ENCODE measurements at regions not wholly inside any gene's neighbourhood (a gene's known extent, or its start where the extent isn't known, plus 50 kb on each side); places are given as distances from the start of the nearest gene placed in this dataset.
"Not testable (repeated sequence)": the region's sequence is repeated elsewhere in the genome, so short reads cannot be mapped to it uniquely, and the experiment has no call there.

DNA sequence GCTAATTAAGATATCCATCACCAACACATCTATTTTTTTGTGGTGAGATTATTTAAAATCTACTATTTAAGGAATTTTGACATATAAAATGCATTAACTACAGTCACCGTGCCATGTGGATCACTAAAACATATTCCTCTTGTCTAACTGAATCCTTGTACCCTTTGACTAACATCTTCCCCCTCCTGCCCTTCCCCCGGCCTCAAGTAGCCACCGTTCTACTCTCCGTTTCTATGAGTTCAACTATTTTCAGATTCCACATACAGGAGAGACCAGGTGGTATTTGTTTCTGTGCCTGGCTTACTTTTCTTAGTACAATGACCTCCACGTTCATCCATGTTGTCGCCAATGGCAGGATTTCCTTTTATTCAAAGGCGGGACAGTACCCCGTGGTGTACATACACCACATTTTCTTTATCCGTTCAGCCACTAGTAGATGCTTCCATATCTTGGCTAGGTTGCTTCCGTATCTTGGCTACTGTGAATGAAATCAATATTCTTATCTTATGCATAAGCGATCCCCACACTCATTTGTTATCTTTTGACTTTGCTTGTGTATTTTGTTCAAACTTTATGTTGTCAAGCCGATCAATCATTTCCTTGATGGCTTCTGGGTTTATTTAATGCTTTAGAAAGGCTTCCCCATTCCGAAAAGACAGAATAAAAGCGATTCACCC lies 134.7 kb downstream of the KCNJ12 start:
- DNase-seq (ENCODE audit: low read depth, low spot score): peak; percentile 10
- in situ Hi-C loops (cut with HindIII; ENCODE audit: low sequenced_read_pairs): no loop called here
- TF ChIP-seq, protein P1, sequence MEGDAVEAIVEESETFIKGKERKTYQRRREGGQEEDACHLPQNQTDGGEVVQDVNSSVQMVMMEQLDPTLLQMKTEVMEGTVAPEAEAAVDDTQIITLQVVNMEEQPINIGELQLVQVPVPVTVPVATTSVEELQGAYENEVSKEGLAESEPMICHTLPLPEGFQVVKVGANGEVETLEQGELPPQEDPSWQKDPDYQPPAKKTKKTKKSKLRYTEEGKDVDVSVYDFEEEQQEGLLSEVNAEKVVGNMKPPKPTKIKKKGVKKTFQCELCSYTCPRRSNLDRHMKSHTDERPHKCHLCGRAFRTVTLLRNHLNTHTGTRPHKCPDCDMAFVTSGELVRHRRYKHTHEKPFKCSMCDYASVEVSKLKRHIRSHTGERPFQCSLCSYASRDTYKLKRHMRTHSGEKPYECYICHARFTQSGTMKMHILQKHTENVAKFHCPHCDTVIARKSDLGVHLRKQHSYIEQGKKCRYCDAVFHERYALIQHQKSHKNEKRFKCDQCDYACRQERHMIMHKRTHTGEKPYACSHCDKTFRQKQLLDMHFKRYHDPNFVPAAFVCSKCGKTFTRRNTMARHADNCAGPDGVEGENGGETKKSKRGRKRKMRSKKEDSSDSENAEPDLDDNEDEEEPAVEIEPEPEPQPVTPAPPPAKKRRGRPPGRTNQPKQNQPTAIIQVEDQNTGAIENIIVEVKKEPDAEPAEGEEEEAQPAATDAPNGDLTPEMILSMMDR (IDR thresholded peaks at IDR 0.05; ENCODE audit: low read depth, low read length): no peak
- H3K4me3 ChIP-seq (ENCODE audit: low read depth, low read length): peak overlapping the region; percentile 48

DNA sequence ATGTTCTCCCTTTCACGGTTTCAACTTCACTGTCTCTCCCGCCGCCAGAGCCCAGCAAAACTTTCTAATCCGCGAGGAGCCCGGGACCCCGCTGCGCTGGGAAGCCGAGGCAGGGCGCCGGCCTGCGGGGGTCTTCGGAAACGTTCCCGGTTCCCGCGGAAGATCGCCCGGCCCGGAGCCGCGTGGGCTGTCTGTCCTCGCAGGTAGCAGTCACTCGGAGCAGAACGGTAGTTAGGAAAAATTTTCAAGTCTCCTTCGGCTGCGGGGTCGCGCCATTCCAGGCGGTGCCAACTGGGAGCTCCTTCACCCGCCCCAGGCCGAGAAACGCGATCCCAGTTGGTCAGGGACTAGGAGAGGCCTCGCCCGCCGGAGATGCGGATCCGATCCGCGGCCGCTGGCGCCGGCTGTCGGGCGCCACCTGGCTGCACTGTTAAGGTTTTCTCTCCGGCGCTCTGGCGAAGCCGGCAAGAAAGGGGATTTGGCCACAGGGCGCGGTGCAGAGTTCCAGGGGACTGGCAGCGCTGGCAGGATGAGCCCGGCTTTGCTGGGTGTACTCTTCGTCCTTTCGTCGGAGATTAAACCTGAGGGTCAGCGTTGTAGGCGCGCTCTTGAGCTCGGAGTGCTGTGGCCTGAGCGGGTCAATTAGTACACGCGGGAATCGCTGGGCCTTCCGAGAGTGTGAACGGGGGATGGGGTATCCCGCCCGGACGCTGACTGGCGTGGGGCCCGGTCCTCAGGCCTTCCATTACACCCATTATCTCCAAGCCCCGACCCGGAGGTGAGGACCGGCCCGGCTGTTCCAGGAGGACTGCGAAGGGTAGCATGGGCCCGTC lies 135.4 kb downstream of the KCNJ12 start:
- TF ChIP-seq, protein P1 (IDR thresholded peaks at IDR 0.05; ENCODE audit: low read depth, low read length): peak; percentile 82
- in situ Hi-C loops (cut with HindIII; ENCODE audit: low sequenced_read_pairs): no loop called here
- peak; percentile 84 for DNase-seq (ENCODE audit: low read depth, low spot score)
- H3K4me3 ChIP-seq (ENCODE audit: low read depth, low read length): peak overlapping the region; percentile 48

DNA sequence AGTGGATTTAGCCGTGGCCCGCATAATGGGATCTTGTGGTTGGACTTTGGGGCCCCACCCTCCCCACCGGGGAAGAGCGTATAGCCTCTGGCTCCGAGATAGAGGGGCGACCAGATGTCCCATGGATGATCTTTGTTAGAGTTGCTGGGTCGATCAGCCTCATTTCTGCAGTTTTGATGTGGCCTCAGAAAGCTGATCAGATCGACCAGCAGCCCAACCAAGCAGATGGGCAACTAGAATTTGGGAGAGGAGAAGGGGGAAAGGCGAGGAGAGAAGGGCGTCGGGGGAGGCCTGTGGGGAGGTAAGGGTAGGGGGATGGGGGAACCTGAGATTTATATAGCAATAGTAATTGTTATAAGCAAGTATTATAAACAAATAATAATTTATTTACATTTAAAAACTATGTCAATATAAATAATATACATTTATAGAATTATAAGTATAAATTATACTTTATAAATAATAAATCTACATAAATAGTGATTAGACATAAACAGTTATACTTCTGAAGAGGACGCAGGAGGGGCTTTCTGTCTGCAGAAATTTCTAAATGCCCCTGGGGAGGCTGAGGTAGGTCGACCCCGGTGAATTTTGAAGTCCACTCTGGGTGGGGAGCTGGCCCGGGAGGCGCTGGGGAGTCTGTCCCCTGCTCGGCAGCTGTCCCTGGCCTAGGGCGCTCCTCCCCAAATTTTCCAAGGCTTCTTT lies 136.3 kb downstream of the KCNJ12 start:
- in situ Hi-C loops (cut with HindIII; ENCODE audit: low sequenced_read_pairs): no loop called here
- H3K4me3 ChIP-seq (ENCODE audit: low read depth, low read length): no peak overlapping the region
- DNase-seq (ENCODE audit: low read depth, low spot score): no peak
- TF ChIP-seq, protein P1 (IDR thresholded peaks at IDR 0.05; ENCODE audit: low read depth, low read length): no peak

DNA sequence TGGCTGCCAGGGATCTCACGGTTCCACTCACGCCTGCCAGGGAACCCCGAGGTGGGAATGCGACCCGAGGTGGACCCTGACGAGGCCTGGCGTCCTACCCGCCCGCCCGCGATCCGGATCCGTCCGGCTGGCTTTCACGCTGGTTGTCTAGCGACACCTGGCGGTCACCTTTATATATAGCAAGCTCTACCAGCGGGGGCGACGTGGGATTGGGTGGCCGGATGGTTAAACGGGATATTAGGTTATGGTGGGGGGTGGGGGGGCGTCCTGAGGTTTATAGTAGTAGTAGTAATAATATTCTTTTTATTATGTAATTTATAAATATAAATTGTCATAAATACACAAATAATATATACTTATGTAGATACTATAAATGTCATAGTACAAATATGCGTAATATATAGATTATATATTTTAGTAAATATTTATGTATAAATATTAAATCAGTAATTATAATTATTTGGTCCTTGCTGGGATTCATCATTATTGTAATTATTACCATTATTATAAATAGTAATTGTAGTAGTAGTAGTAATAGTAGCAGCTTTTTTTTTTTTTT lies 136.9 kb downstream of the KCNJ12 start:
- H3K4me3 ChIP-seq (ENCODE audit: low read depth, low read length): no peak overlapping the region
- DNase-seq (ENCODE audit: low read depth, low spot score): peak; percentile 63
- in situ Hi-C loops (cut with HindIII; ENCODE audit: low sequenced_read_pairs): no loop called here
- TF ChIP-seq, protein P1 (IDR thresholded peaks at IDR 0.05; ENCODE audit: low read depth, low read length): peak; percentile 80

DNA sequence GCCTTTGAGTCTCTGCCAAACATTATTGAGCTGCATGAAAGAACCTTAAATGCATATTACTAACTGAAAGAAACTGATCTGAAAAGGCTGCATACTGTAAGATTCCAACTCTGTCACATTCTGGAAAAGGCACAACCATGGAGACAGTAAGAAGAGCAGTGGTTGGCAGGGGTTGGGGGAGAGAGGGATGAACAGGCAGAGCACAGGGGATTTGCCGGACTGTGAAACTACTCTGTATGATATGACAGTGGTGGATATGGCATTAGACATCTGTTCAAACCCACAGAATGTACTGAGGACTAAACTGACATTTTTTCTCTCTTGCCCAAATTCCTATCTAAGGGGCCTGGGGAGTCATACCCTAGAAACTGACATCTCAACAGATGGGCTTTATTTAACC lies 138.4 kb downstream of the KCNJ12 start:
- DNase-seq (ENCODE audit: low read depth, low spot score); H3K4me3 ChIP-seq (ENCODE audit: low read depth, low read length); in situ Hi-C loops (cut with HindIII; ENCODE audit: low sequenced_read_pairs): not testable (repeated sequence)

DNA sequence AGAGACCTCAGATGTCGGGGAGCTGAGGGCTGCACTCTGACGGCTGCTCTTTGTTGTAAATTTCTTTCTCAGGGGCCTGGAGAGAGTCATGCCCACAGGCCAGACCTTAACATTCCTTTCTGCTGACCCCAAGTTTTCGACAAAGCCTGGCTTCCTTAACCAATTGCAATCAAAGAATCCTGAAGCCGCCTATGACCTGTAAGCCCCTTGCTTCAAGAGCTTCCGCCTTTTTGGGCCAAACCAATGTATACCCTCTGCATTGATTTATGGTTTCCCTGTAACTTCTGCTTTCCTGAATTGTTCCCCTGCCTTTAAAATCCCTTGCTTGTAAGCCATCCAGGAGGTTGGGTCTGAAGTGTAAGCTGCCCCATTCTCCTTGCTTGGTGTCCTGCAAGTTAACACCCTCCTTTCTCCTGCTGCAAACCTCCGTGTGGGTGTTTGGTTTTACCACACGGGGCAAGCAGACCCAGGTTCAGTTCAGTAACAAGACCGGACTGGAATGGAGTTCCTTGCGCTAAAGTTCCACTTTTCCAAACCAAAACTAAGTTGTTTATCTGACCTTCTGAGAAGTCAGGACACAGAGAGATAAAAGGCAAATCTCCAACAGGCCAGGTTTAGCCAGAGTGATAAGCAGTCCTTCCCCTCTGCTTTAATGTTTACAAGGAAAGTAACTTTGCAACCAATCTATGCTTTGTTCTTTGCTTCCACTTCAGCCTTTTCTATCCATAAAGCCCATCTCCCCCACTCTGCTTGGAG lies 141.6 kb downstream of the KCNJ12 start:
- TF ChIP-seq, protein P1 (IDR thresholded peaks at IDR 0.05; ENCODE audit: low read depth, low read length): no peak
- H3K4me3 ChIP-seq (ENCODE audit: low read depth, low read length): no peak overlapping the region
- no peak for DNase-seq (ENCODE audit: low read depth, low spot score)
- in situ Hi-C loops (cut with HindIII; ENCODE audit: low sequenced_read_pairs): no loop called here

Data from astrocyte of the spinal cord (primary cell).